SIG-M5 treated with dmso at 0.1 percent for 504 hours (cell line): ENCODE measurements at regions not wholly inside any gene's neighbourhood (a gene's known extent, or its start where the extent isn't known, plus 50 kb on each side); places are given as distances from the start of the nearest gene placed in this dataset.

Experiments
- DNase-seq: peaks from one replicate; lab custom pipeline; 2025; ENCODE audit not compliant: unreplicated experiment; lab: John Stamatoyannopoulos, UW

GRCh38 chr3:64319391-64319790, 94.1 kb upstream of the PRICKLE2 start:
- peak; percentile 66 for DNase-seq

- DNase-seq = no peak
These were observed 93.5 kb upstream of the PRICKLE2 start for GRCh38 chr3:64318668-64319271.

- no peak for DNase-seq
These were observed 92.7 kb upstream of the PRICKLE2 start for GRCh38 chr3:64318001-64318400.

- no peak for DNase-seq
These were observed 91.7 kb upstream of the PRICKLE2 start for GRCh38 chr3:64316971-64317370.

- DNase-seq = no peak
These were observed 86.3 kb upstream of the PRICKLE2 start for GRCh38 chr3:64311424-64312061.

- no peak for DNase-seq
These were observed 83.7 kb upstream of the PRICKLE2 start for GRCh38 chr3:64308931-64309330.

- no peak for DNase-seq
These were observed 81.5 kb upstream of the PRICKLE2 start for GRCh38 chr3:64306745-64307144.

- DNase-seq = no peak
These were observed 80.5 kb upstream of the PRICKLE2 start for GRCh38 chr3:64305731-64306130.

GRCh38 chr3:64304828-64305410, 79.7 kb upstream of the PRICKLE2 start:
- DNase-seq = no peak

- DNase-seq = no peak
These were observed 78.6 kb upstream of the PRICKLE2 start for GRCh38 chr3:64303881-64304280.

- DNase-seq = no peak
These were observed 78.1 kb upstream of the PRICKLE2 start for GRCh38 chr3:64303401-64303800.

- no peak for DNase-seq
These were observed 76.2 kb upstream of the PRICKLE2 start for GRCh38 chr3:64301476-64301875.

GRCh38 chr3:64300790-64301423, 75.6 kb upstream of the PRICKLE2 start:
- DNase-seq = no peak

- no peak for DNase-seq
These were observed 73.9 kb upstream of the PRICKLE2 start for GRCh38 chr3:64299206-64299605.

GRCh38 chr3:64297563-64297962, 72.3 kb upstream of the PRICKLE2 start:
- no peak for DNase-seq

GRCh38 chr3:64295594-64295993, 70.3 kb upstream of the PRICKLE2 start:
- no peak for DNase-seq

GRCh38 chr3:64294771-64295170, 69.5 kb upstream of the PRICKLE2 start:
- no peak for DNase-seq

- DNase-seq = no peak
These were observed 67.9 kb upstream of the PRICKLE2 start for GRCh38 chr3:64293121-64293520.

- DNase-seq = no peak
These were observed 66.7 kb upstream of the PRICKLE2 start for GRCh38 chr3:64291956-64292355.

- DNase-seq = no peak
These were observed 66.1 kb upstream of the PRICKLE2 start for GRCh38 chr3:64291345-64291744.

GRCh38 chr3:64290864-64291263, 65.6 kb upstream of the PRICKLE2 start:
- no peak for DNase-seq

- DNase-seq = no peak
These were observed 64.9 kb upstream of the PRICKLE2 start for GRCh38 chr3:64290161-64290560.
